B cell (primary cell): ENCODE measurements at regions not wholly inside any gene's neighbourhood (a gene's known extent, or its start where the extent isn't known, plus 50 kb on each side); places are given as distances from the start of the nearest gene placed in this dataset.

ENCODE experiments used
- ATAC-seq: fragments of 200-7000 bp; cut with Tn5 transposase; one replicate; pipeline ENCODE4 v1.10.0; 2021; ENCODE audit warnings: low read depth, mild to moderate bottlenecking, moderate number of reproducible peaks, moderate library complexity
- CTCF ChIA-PET: fragments of 350-600 bp; sonication (Branson Sonifier 250); formaldehyde crosslinking; loops from one replicate; lab custom pipeline; 2021; ENCODE audit warnings: antibody characterized with exemption, inconsistent platforms; lab: Charles Lee
- POLR2A ChIA-PET: fragments of 350-600 bp; sonication (Branson Sonifier 250); formaldehyde crosslinking; loops from one replicate; lab custom pipeline; 2021; ENCODE audit warnings: antibody characterized with exemption; lab: Charles Lee
- DNase-seq: peaks from one replicate; pipeline ENCODE4 v3.0.0; 2013
- H2AFZ ChIP-seq: 2 replicates; pipeline ENCODE4 v1.6.1; 2012; ENCODE audit warnings: mild to moderate bottlenecking, low read depth, low read length; ENCODE audit not compliant: insufficient read depth, poor library complexity, severe bottlenecking
- H3K27ac ChIP-seq, 2 donors: 1 replicate in 1 of 2; 2 replicates in 1 of 2; pipeline ENCODE4 v1.5.1; 2012 to 2013; ENCODE audit warnings: low read length in 2 of 2, mild to moderate bottlenecking in 2 of 2, moderate library complexity in 1 of 2
- H3K27me3 ChIP-seq, 4 experiments: fragments of 200-600 bp in 1 of 4; sonication (generic) in 1 of 4; replicated peaks in 1 of 4; 1 replicate in 2 of 4; 2 replicates in 2 of 4; pipeline versions ENCODE4 v1.6.1 to v1.7.0; 2013 to 2016; ENCODE audit warnings: low read length in 3 of 4, mild to moderate bottlenecking in 2 of 4, mixed read lengths in 1 of 4, moderate library complexity in 1 of 4; ENCODE audit not compliant: insufficient read depth in 4 of 4, control insufficient read depth in 3 of 4; ENCODE audit errors: control extremely low read depth in 1 of 4
- H3K36me3 ChIP-seq, 2 experiments: replicated peaks in 1 of 2; 1 replicate in 1 of 2; 2 replicates in 1 of 2; pipeline versions ENCODE4 v1.6.1 to v1.7.1; 2013; ENCODE audit warnings: low read length in 1 of 2; ENCODE audit not compliant: insufficient read depth in 2 of 2, control insufficient read depth in 1 of 2; ENCODE audit errors: control extremely low read depth in 1 of 2, extremely low read depth in 1 of 2
- H3K4me1 ChIP-seq, 2 donors: fragments of 200-600 bp in 1 of 2; sonication (generic) in 1 of 2; 1 replicate in 1 of 2; 2 replicates in 1 of 2; pipeline versions ENCODE4 v1.5.1 to v1.6.1; 2013 to 2017; ENCODE audit warnings: low read length in 2 of 2; ENCODE audit not compliant: control insufficient read depth in 2 of 2, insufficient read depth in 2 of 2
- H3K4me2 ChIP-seq: replicated peaks from 2 replicates; pipeline ENCODE3; 2012; ENCODE audit warnings: mild to moderate bottlenecking, low read depth, low read length; ENCODE audit not compliant: poor library complexity, severe bottlenecking
- H3K4me3 ChIP-seq, 5 experiments: fragments of 200-600 bp in 1 of 5; sonication (generic) in 1 of 5; 1 replicate in 3 of 5; 2 replicates in 2 of 5; pipeline versions ENCODE4 v1.5.1 to v1.7.0; 2011 to 2016; ENCODE audit warnings: low read length in 4 of 5, mild to moderate bottlenecking in 4 of 5, low read depth in 2 of 5, control low read depth in 1 of 5, moderate library complexity in 1 of 5; ENCODE audit not compliant: insufficient read depth in 1 of 5; ENCODE audit errors: control extremely low read depth in 1 of 5, extremely low read depth in 1 of 5
- H3K79me2 ChIP-seq: fragments of 200-600 bp; sonication (generic); one replicate; pipeline ENCODE4 v1.6.0; 2016; ENCODE audit warnings: low read length; ENCODE audit not compliant: control insufficient read depth, insufficient read depth
- H3K9ac ChIP-seq: fragments of 200-600 bp; sonication (generic); 2 replicates; pipeline ENCODE4 v1.6.1; 2017; ENCODE audit warnings: mild to moderate bottlenecking, low read length, moderate library complexity
- H3K9me3 ChIP-seq, 3 donors: one replicate each; pipeline versions ENCODE4 v1.6.1 to v1.7.1; 2013; ENCODE audit warnings: low read length in 2 of 3; ENCODE audit not compliant: control insufficient read depth in 2 of 3, insufficient read depth in 1 of 3; ENCODE audit errors: control extremely low read depth in 1 of 3
- H4K20me1 ChIP-seq: 2 replicates; pipeline ENCODE4 v1.6.0; 2012; ENCODE audit warnings: mild to moderate bottlenecking, low read length; ENCODE audit not compliant: insufficient read depth, control insufficient read depth, poor library complexity, severe bottlenecking
- H3K27ac Mint-ChIP-seq: one replicate; pipeline ENCODE4 v1.8.0; 2021; ENCODE audit warnings: mixed read lengths
- H3K27me3 Mint-ChIP-seq: one replicate; pipeline ENCODE4 v1.8.0; 2021; ENCODE audit warnings: mixed read lengths
- H3K4me1 Mint-ChIP-seq: one replicate; pipeline ENCODE4 v1.8.0; 2021; ENCODE audit warnings: mixed read lengths
- H3K4me3 Mint-ChIP-seq: one replicate; pipeline ENCODE4 v1.8.0; 2021; ENCODE audit warnings: mixed read lengths
- H3K9me3 Mint-ChIP-seq: one replicate; pipeline ENCODE4 v1.8.0; 2022; ENCODE audit warnings: mixed read lengths; ENCODE audit not compliant: insufficient read depth
- EZH2 ChIP-seq: IDR thresholded peaks from 2 replicates; pipeline ENCODE4 v1.6.1; 2012; ENCODE audit warnings: borderline replicate concordance, low read depth, mild to moderate bottlenecking, moderate library complexity, low read length; ENCODE audit not compliant: insufficient read depth, poor library complexity, severe bottlenecking
- WGBS: methylation state at CpG from one replicate; pipeline ENCODE4 v1.1.5; 2013; ENCODE audit warnings: missing lambda C conversion rate; ENCODE audit not compliant: insufficient coverage; 5-methylcytosine and 5-hydroxymethylcytosine counted together
- intact Hi-C: fragments of 100-400 bp; cut with micrococcal nuclease; formaldehyde crosslinking; loops from one replicate; pipeline ENCODE4 v1.10.0; 2022
- TF ChIP-seq, protein P1 (sequence below): fragments of 200-600 bp; IDR thresholded peaks from one replicate; pipeline ENCODE4 v1.8.0; 2022; ENCODE audit warnings: antibody characterized with exemption, mild to moderate bottlenecking

- H3K9ac ChIP-seq, result no peak overlapping the region
- 23% methylated on average over 9 of the region's 9 CpGs for WGBS
- H3K4me3 ChIP-seq, result no peak overlapping the region
- peaks cover 0 to 14% (median 0%) of the 10 kb centered on the region in 3 donors for H3K9me3 ChIP-seq
- H3K27ac ChIP-seq, result no peak overlapping the region
- no peaks in the 10 kb centered on the region for H3K9me3 Mint-ChIP-seq
- H3K4me1 ChIP-seq, result no peaks in the 10 kb centered on the region
- TF ChIP-seq, protein P1, sequence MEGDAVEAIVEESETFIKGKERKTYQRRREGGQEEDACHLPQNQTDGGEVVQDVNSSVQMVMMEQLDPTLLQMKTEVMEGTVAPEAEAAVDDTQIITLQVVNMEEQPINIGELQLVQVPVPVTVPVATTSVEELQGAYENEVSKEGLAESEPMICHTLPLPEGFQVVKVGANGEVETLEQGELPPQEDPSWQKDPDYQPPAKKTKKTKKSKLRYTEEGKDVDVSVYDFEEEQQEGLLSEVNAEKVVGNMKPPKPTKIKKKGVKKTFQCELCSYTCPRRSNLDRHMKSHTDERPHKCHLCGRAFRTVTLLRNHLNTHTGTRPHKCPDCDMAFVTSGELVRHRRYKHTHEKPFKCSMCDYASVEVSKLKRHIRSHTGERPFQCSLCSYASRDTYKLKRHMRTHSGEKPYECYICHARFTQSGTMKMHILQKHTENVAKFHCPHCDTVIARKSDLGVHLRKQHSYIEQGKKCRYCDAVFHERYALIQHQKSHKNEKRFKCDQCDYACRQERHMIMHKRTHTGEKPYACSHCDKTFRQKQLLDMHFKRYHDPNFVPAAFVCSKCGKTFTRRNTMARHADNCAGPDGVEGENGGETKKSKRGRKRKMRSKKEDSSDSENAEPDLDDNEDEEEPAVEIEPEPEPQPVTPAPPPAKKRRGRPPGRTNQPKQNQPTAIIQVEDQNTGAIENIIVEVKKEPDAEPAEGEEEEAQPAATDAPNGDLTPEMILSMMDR, result no peak
- no peak for TF ChIP-seq EZH2
- DNase-seq, result no peak
- no peak overlapping the region for H2AFZ ChIP-seq
- no peak overlapping the region for H3K4me2 ChIP-seq
- H3K4me1 Mint-ChIP-seq, result peaks cover under 1% of the 10 kb centered on the region
- ChIA-PET CTCF (no interaction called here), POLR2A (no interaction called here)
- H3K27me3 Mint-ChIP-seq, result peaks cover 58% of the 10 kb centered on the region
- no peaks in the 10 kb centered on the region for H3K36me3 ChIP-seq
- no peak for ATAC-seq
- H3K27me3 ChIP-seq, result peaks cover 0 to 40% (median 5%) of the 10 kb centered on the region in 4 experiments
- H3K27ac Mint-ChIP-seq, result no peak overlapping the region
- H3K4me3 Mint-ChIP-seq, result no peak overlapping the region
- no peaks in the 10 kb centered on the region for H3K79me2 ChIP-seq
- H4K20me1 ChIP-seq, result no peaks in the 10 kb centered on the region
- intact Hi-C loops, result no loop called here
These were observed 53.4 kb upstream of the CCDC174 start for GRCh38 chr3:14598143-14598569.

- Histone ChIP-seq H3K36me3 (no peaks in the 10 kb centered on the region), H3K9me3 (peaks cover 0 to 21% (median 4%) of the 10 kb centered on the region in 3 donors), H3K4me1 (no peaks in the 10 kb centered on the region), H3K79me2 (no peaks in the 10 kb centered on the region), H3K4me2 (no peak overlapping the region), H3K27me3 (peaks cover 0 to 54% (median 16%) of the 10 kb centered on the region in 4 experiments), H3K27ac (no peak overlapping the region), H3K4me3 (no peak overlapping the region), H2AFZ (no peak overlapping the region), H4K20me1 (no peaks in the 10 kb centered on the region), H3K9ac (no peak overlapping the region)
- peaks cover 66% of the 10 kb centered on the region for H3K27me3 Mint-ChIP-seq
- no peak for ATAC-seq
- H3K4me3 Mint-ChIP-seq, result no peak overlapping the region
- TF ChIP-seq, protein P1, result no peak
- TF ChIP-seq EZH2, result no peak
- H3K4me1 Mint-ChIP-seq, result peaks cover 3% of the 10 kb centered on the region
- CTCF ChIA-PET, result interaction anchor here (0.8 kb wide), 1 partner anchor 10 kb away, joined by 3 read pairs; no protein-coding TSS in a partner anchor
- POLR2A ChIA-PET, result no interaction called here
- H3K27ac Mint-ChIP-seq, result no peak overlapping the region
- intact Hi-C loops, result no loop called here
- no peak for DNase-seq
- peaks cover 2% of the 10 kb centered on the region for H3K9me3 Mint-ChIP-seq
These were observed 52.1 kb upstream of the CCDC174 start for GRCh38 chr3:14599488-14599887.
